ENCODE measurements at regions not wholly inside any gene's neighbourhood (a gene's known extent, or its start where the extent isn't known, plus 50 kb on each side); places are given as distances from the start of the nearest gene placed in this dataset.

- H3K27me3 ChIP-seq: no peaks in the 10 kb centered on the region
- no peak overlapping the region for H3K27ac ChIP-seq
- H3K4me1 ChIP-seq: peaks cover 0 to 1% (median 0%) of the 10 kb centered on the region in 4 donors
- H3K36me3 ChIP-seq: no peaks in the 10 kb centered on the region
- ATAC-seq (no peak), DNase-seq (no peak)
- no peak overlapping the region for H3K4me3 ChIP-seq
- H3K9me3 ChIP-seq: no peaks in the 10 kb centered on the region
- TF ChIP-seq, protein P1, sequence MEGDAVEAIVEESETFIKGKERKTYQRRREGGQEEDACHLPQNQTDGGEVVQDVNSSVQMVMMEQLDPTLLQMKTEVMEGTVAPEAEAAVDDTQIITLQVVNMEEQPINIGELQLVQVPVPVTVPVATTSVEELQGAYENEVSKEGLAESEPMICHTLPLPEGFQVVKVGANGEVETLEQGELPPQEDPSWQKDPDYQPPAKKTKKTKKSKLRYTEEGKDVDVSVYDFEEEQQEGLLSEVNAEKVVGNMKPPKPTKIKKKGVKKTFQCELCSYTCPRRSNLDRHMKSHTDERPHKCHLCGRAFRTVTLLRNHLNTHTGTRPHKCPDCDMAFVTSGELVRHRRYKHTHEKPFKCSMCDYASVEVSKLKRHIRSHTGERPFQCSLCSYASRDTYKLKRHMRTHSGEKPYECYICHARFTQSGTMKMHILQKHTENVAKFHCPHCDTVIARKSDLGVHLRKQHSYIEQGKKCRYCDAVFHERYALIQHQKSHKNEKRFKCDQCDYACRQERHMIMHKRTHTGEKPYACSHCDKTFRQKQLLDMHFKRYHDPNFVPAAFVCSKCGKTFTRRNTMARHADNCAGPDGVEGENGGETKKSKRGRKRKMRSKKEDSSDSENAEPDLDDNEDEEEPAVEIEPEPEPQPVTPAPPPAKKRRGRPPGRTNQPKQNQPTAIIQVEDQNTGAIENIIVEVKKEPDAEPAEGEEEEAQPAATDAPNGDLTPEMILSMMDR (IDR thresholded peaks at IDR 0.05): no peak
- TF ChIP-seq POLR2A (IDR thresholded peaks at IDR 0.05): no peak
- intact Hi-C loops (cut with DNase I): no loop called here
These were observed 49.9 kb upstream of the CPEB2 start for GRCh38 chr4:14952352-14952751.

Small RNA genes in the stretch of these regions (small RNA-seq; reads per million reads assigned to genes)
- gene RF00092: 0 reads per million in 2 experiments
